Activated T-cell treated with anti-CD3 and anti-CD28 coated beads, Interleukin-2, amount 50 U/mL, for 24 hours (primary cell): ENCODE measurements at regions not wholly inside any gene's neighbourhood (a gene's known extent, or its start where the extent isn't known, plus 50 kb on each side); places are given as distances from the start of the nearest gene placed in this dataset.

Experiments used
- DNase-seq: peaks from one replicate; pipeline ENCODE4 v3.0.0-alpha.2; 2020
- H3K27ac Mint-ChIP-seq: 2 replicates; pipeline ENCODE4 v1.8.0; 2020; ENCODE audit warnings: mild to moderate bottlenecking, mixed read lengths
- H3K27me3 Mint-ChIP-seq: 2 replicates; pipeline ENCODE4 v1.8.0; 2020; ENCODE audit warnings: mixed read lengths
- H3K36me3 Mint-ChIP-seq: 2 replicates; pipeline ENCODE4 v1.8.0; 2020; ENCODE audit warnings: low read depth, mixed read lengths
- H3K4me1 Mint-ChIP-seq: 2 replicates; pipeline ENCODE4 v1.8.0; 2020; ENCODE audit warnings: low read depth, mixed read lengths
- H3K4me3 Mint-ChIP-seq: 2 replicates; pipeline ENCODE4 v1.8.0; 2020; ENCODE audit warnings: mild to moderate bottlenecking, moderate library complexity, mixed read lengths
- H3K9me3 Mint-ChIP-seq: 2 replicates; pipeline ENCODE4 v1.8.0; 2020; ENCODE audit warnings: mixed read lengths

- H3K9me3 Mint-ChIP-seq, result no peaks in the 10 kb centered on the region
- no peak for DNase-seq
- no peaks in the 10 kb centered on the region for H3K36me3 Mint-ChIP-seq
- H3K4me1 Mint-ChIP-seq, result no peaks in the 10 kb centered on the region
- no peak overlapping the region for H3K27ac Mint-ChIP-seq
- H3K4me3 Mint-ChIP-seq, result no peak overlapping the region
- no peaks in the 10 kb centered on the region for H3K27me3 Mint-ChIP-seq
Measured at GRCh38 chr20:24828992-24829648, 119.9 kb upstream of the CST7 start.

DNA sequence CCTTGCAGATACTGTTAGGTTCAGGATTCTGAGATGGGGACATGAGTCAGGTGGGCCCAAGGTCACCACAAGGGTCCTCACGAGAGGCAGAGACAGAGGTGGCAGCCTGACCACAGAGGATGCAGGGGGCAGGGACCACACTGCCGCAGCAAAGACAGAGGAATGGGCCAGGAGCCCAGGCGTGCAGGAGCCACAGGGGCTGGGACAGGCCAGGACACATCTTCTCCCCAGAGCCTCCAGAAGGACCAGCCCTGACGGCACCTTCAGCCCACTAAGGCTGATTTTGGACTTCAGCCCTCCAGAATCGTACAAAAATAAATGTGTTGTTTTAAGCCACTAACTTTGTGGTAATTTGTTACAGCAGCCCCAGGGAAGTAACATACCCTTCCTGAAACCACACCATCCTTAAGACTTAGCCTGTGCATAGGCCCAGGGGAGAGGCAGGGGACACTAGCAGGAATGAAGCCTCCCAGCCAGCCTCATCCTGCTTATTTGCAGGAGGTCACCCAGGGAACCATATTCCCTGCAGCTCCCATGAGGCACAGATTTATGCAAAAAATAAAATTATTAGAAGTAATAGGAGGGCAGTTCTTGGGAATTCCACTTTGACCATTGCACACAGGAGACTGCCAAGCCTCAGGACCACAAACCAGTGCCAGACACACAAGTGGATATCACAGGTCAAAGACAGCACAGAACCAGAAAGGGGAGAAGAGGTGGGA is 119.3 kb upstream of the CST7 start:
- no peak overlapping the region for H3K27ac Mint-ChIP-seq
- H3K4me1 Mint-ChIP-seq, result no peaks in the 10 kb centered on the region
- H3K9me3 Mint-ChIP-seq, result no peaks in the 10 kb centered on the region
- H3K4me3 Mint-ChIP-seq, result no peak overlapping the region
- H3K36me3 Mint-ChIP-seq, result no peaks in the 10 kb centered on the region
- DNase-seq, result no peak
- no peaks in the 10 kb centered on the region for H3K27me3 Mint-ChIP-seq

DNA sequence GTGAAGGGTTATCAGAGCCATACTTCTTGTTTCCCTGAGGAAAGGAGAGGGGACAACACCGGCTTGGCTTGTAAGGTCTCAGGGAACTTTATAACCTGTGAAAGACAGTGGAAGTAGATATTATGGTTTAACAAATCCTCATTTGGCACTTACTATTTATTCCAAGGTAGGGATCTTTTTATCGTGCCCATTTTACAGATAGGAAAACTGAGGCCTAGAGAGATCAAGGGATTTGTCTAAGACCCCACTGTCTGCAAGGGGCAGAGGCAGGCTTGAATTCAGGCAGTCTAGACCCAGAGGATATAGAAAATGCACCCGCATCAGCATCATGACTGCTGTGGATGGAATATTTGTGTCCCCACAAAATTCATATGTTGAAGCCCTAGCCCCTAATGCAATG is 118.4 kb upstream of the CST7 start:
- Mint-ChIP-seq H3K9me3 (no peaks in the 10 kb centered on the region), H3K36me3 (no peaks in the 10 kb centered on the region), H3K4me3 (no peak overlapping the region), H3K27ac (no peak overlapping the region), H3K4me1 (no peaks in the 10 kb centered on the region), H3K27me3 (no peaks in the 10 kb centered on the region)
- no peak for DNase-seq

- Mint-ChIP-seq H3K4me3 (no peak overlapping the region), H3K36me3 (no peaks in the 10 kb centered on the region), H3K27ac (no peak overlapping the region), H3K4me1 (no peaks in the 10 kb centered on the region), H3K9me3 (no peaks in the 10 kb centered on the region), H3K27me3 (no peaks in the 10 kb centered on the region)
- no peak for DNase-seq
Measured at GRCh38 chr20:24831232-24831631, 117.8 kb upstream of the CST7 start.

DNA sequence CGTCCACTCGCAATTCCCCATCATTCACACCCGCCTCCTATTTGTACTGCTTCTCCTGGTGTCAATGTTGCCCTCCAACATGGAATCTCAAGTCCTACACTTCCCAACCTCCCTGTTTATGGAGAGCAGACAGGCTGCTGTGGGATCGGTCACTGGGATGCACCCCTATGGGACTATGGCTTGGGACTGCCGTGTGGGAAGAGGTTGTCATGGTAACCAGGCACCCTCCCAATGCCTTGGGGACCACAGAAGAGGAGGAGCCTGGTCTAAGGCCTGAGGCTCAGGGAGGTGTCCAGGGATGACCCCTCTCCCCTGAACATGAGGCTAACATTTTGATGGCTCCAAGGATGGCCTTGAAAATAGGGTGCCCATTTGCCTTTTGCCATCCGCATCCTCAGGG is 116.6 kb upstream of the CST7 start:
- H3K4me3 Mint-ChIP-seq, result no peak overlapping the region
- no peak for DNase-seq
- no peak overlapping the region for H3K27ac Mint-ChIP-seq
- no peaks in the 10 kb centered on the region for H3K27me3 Mint-ChIP-seq
- no peaks in the 10 kb centered on the region for H3K36me3 Mint-ChIP-seq
- no peaks in the 10 kb centered on the region for H3K4me1 Mint-ChIP-seq
- H3K9me3 Mint-ChIP-seq, result no peaks in the 10 kb centered on the region

DNA sequence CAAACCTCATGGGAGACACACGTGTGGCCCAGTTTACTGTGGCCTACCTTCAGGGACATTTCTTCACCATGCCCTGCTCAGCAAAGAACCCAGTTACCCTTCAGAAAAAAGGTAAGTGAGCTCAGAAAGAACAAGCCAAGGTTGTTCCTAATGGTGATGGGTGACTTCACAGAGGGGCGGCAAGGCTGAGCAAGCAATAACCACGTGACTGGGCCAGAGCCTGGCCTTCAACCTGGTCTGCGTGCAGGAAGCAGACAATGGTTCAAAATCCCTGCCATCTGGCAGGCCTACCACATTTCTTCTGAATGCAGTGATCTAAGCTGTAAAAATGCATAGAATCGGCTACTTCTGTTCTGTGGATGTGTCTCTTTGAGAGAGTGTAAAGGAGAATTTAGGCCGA is 115.5 kb upstream of the CST7 start:
- Mint-ChIP-seq H3K27me3 (no peaks in the 10 kb centered on the region), H3K4me3 (no peak overlapping the region), H3K4me1 (no peaks in the 10 kb centered on the region), H3K9me3 (no peaks in the 10 kb centered on the region), H3K36me3 (no peaks in the 10 kb centered on the region), H3K27ac (no peak overlapping the region)
- no peak for DNase-seq

GRCh38 chr20:24834310-24834709 is 114.8 kb upstream of the CST7 start:
- Mint-ChIP-seq H3K36me3 (no peaks in the 10 kb centered on the region), H3K27me3 (no peaks in the 10 kb centered on the region), H3K4me1 (no peaks in the 10 kb centered on the region), H3K9me3 (no peaks in the 10 kb centered on the region), H3K27ac (no peak overlapping the region), H3K4me3 (no peak overlapping the region)
- DNase-seq, result no peak

DNA sequence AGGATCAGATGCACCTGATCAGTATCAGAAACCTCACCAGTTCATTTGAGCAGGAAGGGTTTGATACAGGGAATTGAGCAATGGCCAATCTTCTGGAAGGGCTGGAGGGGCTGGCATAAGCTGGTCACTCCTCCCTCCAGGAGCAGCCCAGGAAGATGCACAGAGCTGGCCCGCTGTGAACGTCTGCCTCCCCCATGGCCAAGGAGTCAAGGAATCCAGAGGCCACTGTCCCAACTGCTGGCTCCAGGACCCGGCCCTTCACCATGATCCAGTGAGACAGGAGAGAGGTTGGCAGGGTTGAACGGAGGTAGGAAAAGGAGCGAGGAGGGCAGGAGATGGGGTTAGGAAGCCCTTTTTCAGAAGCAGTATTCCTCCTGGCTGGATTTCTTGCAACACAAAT is 113.9 kb upstream of the CST7 start:
- Mint-ChIP-seq H3K4me3 (no peak overlapping the region), H3K36me3 (no peaks in the 10 kb centered on the region), H3K9me3 (no peaks in the 10 kb centered on the region), H3K4me1 (no peaks in the 10 kb centered on the region), H3K27me3 (no peaks in the 10 kb centered on the region), H3K27ac (no peak overlapping the region)
- DNase-seq, result no peak

DNA sequence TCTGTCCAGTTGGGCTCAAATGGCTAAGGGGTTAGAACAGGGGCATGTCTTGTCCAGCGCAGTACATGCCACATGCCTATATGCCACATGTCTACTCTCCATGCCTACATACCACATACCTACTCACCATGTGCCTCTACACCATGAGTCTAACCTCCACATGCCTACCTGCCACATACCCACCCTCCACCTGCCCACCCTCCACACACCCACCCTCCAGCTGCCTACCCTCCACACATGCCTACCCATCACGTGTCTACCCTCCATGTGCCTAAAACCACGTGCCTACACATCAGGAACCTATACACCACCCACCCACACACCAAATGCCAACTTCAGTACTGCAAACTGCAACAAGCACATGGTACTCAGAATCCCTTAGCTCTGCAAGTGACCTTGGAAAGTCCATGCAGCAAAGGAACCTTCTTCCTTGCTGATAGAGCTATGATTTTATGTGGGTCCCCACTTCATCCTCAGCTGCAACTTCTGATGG is 113.0 kb upstream of the CST7 start:
- no peak for DNase-seq
- Mint-ChIP-seq H3K27me3 (peaks cover 3% of the 10 kb centered on the region), H3K36me3 (no peaks in the 10 kb centered on the region), H3K4me1 (no peaks in the 10 kb centered on the region), H3K9me3 (no peaks in the 10 kb centered on the region), H3K4me3 (no peak overlapping the region), H3K27ac (no peak overlapping the region)

DNA sequence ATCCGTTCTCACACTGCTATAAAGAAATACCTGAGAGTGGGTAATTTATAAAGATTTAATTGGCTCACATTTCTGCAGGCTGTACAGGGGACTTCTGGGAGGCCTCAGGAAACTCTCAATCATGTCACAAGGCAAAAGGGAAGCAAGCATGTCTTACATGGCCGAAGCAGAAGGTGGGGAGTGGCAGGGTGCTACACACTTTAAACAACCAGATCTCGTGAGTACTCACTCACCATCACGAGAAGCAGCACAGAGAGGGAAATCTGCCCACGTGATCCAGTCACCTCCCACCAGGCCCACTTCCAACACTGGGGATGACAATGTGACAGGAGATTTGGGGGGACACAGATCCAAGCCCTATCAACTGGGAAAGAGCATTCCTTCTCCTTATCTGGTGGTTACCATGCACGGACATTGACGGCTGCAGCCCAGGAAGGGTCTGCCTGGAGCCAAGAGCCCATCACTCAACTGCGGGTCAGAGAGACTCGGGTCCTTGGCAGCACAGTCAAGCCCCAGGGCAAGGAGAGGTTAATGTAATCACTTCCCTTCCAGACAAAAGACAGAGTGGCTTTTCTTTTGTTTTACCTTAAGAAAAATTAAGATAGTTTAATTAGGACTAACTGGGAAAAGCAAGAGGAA is 112.3 kb upstream of the CST7 start:
- no peak overlapping the region for H3K4me3 Mint-ChIP-seq
- H3K4me1 Mint-ChIP-seq, result no peaks in the 10 kb centered on the region
- H3K27ac Mint-ChIP-seq, result no peak overlapping the region
- H3K27me3 Mint-ChIP-seq, result peaks cover 5% of the 10 kb centered on the region
- H3K9me3 Mint-ChIP-seq, result no peaks in the 10 kb centered on the region
- no peaks in the 10 kb centered on the region for H3K36me3 Mint-ChIP-seq
- no peak for DNase-seq

- no peak overlapping the region for H3K4me3 Mint-ChIP-seq
- no peaks in the 10 kb centered on the region for H3K36me3 Mint-ChIP-seq
- no peak overlapping the region for H3K27ac Mint-ChIP-seq
- H3K27me3 Mint-ChIP-seq, result peaks cover 16% of the 10 kb centered on the region
- no peak for DNase-seq
- H3K9me3 Mint-ChIP-seq, result no peaks in the 10 kb centered on the region
- peaks cover 1% of the 10 kb centered on the region for H3K4me1 Mint-ChIP-seq
Measured at GRCh38 chr20:24837781-24838450, 111.2 kb upstream of the CST7 start.

GRCh38 chr20:24838546-24839535 is 110.2 kb upstream of the CST7 start:
- Mint-ChIP-seq H3K27me3 (peaks cover 21% of the 10 kb centered on the region), H3K4me3 (no peak overlapping the region), H3K27ac (no peak overlapping the region), H3K4me1 (peaks cover 1% of the 10 kb centered on the region), H3K9me3 (no peaks in the 10 kb centered on the region), H3K36me3 (no peaks in the 10 kb centered on the region)
- no peak for DNase-seq

GRCh38 chr20:24840121-24840713 is 108.9 kb upstream of the CST7 start:
- Mint-ChIP-seq H3K27ac (no peak overlapping the region), H3K36me3 (no peaks in the 10 kb centered on the region), H3K9me3 (no peaks in the 10 kb centered on the region), H3K4me3 (no peak overlapping the region), H3K27me3 (peaks cover 29% of the 10 kb centered on the region), H3K4me1 (peaks cover 1% of the 10 kb centered on the region)
- no peak for DNase-seq
